ENCODE measurements at regions not wholly inside any gene's neighbourhood (a gene's known extent, or its start where the extent isn't known, plus 50 kb on each side); places are given as distances from the start of the nearest gene placed in this dataset.

DNA sequence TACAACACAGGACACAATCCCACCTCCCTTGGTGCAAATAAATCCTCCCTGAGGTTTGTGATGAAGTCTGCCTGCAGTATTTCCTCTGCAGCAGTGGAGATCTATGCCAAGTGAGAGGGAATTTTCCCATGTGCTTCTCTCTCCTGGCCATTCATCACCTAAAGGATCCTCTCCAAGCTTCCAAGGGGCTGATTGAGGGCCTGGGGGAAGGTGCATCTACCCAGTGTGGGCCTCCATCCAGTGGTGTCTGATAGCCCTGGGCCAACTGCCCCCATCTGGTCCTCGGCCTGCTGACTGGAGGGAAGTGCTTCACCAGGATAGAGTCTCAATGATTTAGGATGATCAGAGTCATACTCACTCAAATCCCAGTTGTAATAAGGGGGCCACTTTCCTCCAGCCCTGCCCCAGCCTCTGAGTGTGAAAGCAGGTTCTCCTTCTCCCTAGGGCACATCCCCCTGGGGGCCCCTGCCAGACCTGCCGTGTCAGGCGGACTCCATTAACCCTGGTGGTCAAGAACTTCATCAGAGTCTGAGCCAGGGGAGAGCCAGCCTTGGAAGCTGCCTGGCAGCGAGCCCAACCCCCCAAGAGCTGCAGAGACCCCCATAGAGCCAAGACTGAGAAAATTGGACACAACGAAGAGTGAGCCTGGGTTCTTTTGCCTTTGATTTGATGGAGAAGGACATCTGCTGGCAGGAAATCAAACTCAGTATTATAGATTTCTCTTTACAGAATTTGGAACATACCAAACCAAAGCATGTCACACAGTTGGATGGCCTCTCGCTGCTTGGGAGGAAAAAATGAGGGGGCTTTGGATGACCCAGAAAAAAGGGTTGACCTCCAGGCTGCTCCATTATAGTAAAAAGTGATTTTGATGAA, 509.6 kb downstream of the CMPK2 start:
- no peak for DNase-seq (ENCODE audit: low spot score)

DNA sequence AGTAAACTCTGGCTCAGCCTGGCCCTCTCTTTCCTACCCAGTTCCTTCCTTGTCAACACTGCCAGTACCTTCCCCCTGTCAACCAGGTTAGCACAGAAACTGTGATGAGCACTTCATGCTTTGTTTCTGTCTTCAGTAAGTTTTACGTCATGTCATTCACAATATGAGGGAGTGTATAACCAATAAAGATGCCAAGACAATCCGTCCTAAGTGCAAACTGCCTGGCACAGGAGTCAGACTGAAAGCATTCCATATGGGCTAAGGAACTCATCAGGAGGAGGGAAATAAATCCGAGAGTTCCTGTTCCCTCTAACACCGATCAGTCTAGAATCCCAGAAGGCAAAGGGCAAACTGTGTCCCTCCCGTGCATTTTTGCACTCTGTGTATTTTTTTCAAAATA, 507.2 kb downstream of the CMPK2 start:
- no peak for DNase-seq (ENCODE audit: low spot score)

DNA sequence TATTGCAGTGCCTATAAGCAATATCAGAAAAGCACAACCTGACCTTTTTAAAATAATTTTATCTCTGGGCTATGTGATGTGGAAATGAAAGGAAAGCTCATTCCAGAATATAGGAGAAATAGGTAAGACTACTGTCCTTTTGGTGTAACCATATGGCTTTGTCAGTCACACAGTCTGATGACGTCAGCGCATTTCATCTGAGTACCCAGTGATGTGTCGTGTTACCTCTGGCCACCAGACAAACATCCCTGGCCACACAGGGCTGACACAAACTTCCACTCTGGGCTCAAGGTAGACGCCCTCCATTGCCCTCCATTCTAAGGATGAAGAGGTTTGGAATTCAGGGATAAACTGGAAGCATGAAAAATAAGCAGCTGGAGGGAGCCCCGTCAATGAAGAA, 506.7 kb downstream of the CMPK2 start:
- DNase-seq (ENCODE audit: low spot score): no peak

DNA sequence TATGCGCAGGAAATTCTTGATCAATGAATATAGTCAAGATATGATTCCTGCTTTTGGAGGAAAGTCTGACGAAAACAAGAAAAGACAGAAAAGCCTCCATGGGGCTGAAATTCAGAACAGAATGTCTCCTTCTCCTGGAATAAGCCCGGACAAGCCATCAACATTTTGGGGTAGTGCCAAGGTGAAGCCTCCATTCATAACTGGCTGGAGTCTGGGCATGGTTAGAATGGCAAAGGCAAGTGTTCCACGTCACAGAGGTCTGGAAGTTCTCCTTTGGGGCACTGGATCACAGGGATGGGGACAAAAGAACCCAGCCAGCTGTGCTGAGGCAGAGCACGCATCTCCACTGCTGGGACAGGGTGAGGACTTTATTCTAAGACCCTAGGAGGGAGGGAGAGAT, 505.7 kb downstream of the CMPK2 start:
- no peak for DNase-seq (ENCODE audit: low spot score)

DNA sequence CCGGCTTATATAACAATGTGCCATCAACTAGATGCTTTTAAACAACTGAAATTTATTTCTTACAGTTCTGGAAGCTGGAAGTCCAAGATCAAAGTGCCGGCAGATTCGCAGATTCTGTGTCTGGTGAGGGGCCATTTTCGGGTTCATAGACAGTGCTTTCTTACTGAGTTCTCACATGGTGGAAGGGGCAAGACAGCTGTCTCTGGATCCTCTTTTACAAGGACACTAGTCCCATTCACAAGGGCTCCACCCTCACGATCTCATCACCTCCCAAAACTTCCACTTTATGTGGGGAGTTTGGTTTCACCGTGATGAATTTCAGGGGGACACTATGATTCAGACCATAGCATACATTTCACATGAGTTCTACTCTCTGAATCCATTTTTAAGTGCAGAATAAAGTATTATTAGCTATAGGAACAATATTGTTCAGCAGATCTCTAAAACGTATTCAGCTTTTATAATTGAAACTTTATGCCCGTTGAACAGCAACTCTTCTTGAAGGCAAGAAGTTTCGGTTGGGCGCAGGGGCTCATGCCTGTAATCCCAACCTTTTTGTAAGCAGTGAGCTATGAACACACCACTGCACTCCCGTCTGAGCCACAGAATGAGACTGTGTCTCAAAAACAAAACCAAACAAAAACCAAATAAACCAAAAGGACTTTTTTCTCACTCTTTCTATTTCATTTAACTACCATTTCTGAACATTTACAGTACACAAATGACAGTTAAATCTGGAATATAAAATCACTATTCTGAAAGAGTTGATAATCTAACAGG, 502.8 kb downstream of the CMPK2 start:
- no peak for DNase-seq (ENCODE audit: low spot score)

DNA sequence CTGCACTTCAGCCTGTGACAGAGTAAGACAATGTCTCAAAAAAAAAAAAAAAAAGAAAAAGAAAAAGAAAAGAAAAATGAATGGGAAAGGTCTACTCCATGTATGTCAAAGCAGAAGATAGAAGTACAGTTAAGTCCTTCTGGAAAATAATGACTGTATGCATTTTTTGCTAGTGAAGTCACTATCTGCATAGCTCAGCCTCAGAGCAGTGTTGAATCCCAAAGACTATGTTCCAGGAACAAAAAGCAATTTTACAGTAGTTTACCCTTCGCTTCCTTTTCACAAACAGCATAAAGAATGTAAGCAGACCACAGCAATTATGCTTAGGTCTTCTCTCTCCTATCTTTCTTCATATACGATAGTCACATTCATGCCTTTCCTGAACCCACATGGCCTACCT, 497.4 kb downstream of the CMPK2 start:
- DNase-seq (ENCODE audit: low spot score): no peak

DNA sequence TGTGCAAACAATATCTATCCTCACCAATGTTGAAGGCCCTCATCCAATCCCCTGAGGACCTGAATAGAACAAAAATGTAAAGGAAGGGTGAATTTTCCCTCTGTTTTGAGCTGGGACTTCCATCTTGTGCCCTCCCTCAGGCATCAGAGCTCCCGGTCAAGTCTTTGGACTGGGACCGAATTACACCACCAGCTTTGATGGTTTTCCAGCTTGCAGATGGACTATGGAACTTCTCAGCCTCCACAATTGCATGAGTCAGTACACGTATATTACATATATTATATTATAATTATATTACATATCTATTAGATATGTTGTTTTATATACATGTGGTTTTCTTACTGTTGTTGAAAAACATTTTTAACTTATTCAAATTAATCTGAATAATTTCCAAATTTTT, 496.4 kb downstream of the CMPK2 start:
- no peak for DNase-seq (ENCODE audit: low spot score)

DNA sequence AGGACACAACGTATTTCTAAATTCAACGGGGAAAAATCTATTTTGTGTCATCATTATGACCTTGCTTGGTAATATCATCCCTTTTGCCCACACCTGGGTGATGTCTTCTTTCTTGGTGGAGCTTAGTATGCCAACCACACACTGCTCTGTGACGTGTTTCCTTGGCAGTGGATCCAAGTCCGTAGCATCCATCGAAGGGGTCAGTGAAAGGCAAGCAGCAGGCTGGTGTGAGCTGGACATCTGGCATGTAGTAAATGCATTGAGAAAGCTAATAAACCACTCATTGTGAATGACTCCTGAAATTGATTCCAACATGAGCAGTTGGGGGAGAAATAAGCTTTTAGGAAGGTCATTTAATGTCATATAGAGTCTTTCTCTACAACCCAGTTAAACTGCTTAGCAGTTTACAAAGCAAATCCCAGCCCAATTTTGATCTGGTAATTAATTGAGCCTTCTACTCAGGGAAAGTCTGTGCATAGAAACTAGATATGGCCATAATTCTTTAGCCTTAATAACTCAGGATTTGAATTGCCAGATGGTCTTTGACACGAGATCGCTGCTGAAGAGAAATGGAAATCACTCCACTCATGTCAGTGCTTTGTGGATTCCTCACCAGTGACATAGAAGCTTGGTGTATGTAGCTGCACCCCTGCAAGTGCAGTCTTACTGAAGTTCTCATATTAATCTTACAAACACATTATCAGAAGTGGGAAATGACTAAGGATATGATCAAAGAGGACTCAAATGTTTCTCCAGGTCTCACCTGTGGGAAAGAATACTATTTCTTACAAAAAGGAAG, 494.8 kb downstream of the CMPK2 start:
- DNase-seq (ENCODE audit: low spot score): no peak

DNA sequence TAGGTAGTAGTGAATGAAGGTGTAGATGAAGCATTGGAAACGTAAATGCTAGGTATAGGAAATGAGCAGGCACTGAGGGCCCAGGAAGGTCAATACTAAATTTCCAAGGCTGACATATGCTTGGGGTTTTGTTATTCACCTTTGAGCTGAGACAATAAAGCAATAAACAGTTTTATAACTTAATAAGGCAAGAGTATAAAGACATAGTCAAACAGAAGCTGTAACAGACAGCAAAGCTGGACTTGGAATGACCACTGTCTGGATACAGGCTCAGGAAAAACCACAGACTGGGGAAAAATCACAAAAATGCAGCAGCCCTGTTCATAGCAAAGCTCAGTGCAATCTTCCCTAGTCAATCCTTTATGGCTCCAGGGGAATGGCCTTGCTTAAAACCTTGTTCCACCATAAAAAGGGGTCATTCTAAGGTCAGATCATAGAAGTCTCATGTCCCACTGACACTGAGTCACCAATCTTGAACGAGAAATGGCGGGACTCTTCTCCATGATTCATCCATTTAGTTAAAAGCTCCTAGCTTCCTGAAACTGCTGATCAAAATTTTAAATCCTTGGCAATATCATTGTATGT, 493.3 kb downstream of the CMPK2 start:
- DNase-seq (ENCODE audit: low spot score): no peak

DNA sequence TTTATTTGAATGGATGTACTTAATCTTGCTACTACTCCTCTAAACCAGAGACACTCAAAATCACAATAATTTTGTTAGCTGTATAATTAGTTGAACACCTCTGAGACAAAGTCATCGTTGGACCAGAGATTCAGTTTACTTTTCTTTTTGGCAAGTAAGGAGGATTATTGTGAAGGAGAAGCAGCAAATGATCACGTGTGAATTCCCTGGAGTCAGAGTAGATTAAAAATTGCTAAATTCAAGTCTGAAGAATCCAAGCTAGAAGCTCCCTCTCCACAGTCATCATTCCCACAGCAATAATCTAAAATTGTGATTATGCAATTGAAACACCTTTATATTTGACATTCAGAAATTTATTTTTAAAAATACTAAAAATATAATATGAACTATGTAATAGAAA, 484.4 kb downstream of the CMPK2 start:
- DNase-seq (ENCODE audit: low spot score): no peak

DNA sequence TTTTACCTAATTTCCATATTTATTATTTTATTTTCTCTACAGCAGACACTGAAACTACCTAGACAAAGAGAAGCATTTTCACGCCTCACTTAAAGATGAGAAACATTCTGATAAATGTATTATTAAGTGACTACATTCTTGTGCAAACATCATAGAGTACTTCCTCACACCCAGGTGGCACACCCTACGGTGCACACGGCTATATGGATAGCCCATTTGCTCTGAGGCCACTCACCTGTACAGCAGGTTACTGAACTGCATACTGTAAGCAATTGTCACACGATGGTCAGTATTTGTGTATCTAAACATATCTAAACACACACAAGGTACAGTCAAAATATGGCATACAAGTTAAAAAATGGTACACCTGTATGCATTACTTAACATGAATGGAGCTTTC, 481.4 kb downstream of the CMPK2 start:
- no peak for DNase-seq (ENCODE audit: low spot score)

DNA sequence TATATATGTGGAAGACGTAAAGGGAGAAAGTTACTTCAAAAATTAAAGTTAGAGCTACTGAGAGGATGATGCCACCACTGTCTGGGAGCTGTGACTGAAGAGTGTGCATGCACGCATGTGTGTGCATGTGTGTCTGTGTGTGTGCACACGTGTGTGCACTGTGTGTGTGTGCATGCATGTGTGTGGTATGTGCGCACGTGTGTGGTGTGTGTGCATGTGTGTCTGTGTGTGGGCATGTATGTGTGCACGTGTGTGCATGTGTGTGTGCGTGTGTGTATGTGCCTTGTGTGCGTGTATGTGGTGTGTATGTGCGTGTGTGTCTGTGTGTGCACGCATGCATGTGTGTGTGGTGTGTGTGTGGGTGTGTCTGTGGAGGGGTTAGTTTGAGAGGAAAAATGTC, 473.4 kb downstream of the CMPK2 start:
- DNase-seq (ENCODE audit: low spot score): no peak

DNA sequence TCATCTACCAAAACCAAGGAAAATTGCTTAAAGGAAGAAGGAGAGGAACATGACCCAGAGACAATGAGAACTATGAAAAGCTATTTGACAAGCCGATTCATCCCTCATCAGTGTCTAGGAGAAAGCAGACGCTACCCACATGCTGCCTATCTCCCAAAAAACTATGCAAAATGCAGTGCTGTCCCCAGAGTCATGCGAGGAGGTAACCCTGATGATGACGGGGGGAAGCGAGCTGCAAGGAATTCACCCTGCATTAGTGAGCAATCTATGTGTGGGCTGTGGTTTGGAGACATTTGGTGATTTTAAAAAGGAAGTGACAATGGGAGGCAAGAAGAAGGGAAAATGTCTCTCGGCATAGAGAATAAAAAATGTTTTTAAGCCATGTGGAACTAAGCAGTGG, 472.7 kb downstream of the CMPK2 start:
- no peak for DNase-seq (ENCODE audit: low spot score)

DNA sequence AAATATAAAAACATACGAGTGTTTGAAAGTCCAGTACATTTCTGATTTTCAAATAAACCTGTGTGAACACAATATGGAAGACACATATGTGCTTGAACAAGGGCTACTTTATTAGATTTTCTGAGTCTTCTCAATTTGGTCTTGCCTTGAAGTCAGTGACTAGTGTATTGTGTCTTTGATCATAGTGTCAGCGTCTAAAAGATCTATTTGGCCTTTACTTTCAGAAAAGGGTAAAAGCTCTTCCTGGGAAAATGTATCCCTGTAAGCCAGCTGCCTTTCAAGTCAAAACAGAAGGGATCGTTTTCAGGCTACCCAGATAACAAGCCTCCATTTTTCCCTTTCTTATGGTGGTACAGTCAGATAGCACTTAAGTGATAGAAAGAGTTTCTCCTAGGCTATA, 471.9 kb downstream of the CMPK2 start:
- DNase-seq (ENCODE audit: low spot score): no peak

DNA sequence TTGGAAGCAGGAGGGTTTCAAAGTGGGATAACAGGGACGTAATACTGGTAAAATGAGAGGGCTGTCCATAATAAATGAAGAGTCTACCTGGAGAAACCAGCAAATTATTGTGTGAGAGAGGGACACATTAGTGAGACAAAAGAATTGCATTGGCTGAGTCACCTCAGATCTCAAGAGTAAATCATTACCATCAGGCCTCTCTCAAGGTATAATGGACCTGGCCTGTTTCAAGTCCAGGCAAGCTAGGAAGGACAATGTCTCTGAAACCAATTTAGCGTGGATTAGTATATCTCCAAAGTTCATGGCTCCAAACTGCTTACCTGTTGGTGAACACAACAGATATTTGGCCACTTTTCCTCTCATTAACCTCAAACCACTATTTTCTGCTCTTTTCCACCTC, 471.4 kb downstream of the CMPK2 start:
- DNase-seq (ENCODE audit: low spot score): no peak

DNA sequence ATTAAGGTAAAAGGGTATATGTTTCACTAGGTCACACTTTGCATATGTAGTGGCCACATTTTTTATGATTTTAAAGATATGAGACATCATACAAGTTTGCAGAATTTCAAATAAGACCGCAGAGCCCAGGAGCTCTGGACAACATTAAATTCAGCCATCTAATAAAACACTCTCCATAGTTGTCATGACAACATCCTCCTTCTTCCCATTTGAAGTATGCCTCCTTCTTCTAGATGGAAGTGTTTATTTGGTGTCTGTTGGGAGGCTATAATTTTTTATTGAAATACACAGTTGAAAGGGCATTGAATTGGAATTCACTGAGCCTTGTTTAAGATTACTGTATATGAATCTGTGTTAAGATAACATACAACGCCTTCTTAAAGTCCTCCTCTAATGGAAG, 467.3 kb downstream of the CMPK2 start:
- DNase-seq (ENCODE audit: low spot score): no peak

DNA sequence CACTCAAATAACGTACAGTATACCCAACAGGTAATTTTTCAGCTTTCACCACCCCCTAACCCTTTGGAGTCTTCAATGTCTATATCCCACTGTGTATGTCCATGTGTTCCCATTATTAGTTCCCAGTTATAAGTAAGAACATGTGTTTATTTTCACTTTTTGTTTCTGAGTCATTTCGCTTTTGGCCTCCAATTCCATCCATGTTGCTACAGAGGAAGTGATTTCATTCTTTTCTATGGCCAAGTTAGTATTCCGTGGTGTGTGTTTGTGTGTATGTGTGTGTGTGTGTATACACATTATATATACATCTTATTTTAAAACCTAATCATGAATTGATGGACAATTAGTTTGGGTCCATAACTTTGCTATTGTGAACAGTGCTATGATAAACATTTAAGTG, 464.4 kb downstream of the CMPK2 start:
- DNase-seq (ENCODE audit: low spot score): no peak

DNA sequence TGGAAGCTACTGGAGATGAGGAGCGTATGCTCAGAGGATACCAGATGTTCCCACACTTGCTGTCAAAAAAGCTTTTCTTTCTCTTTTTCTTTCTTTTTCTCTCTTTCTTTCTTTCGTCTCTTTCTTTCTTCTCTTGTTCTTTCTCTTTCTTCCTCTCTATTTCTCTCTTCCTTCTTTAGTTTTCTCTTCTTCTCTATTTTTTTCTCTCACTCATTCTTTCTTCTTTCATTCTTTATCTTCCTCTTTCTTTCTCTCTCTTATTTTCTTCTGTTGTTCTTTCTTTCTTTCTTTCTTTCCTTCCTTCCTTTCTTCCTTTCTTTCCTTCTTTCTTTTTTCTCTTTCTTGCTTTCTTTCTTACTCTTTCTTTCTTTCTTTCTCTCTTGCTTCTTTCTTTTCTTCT, 457.6 kb downstream of the CMPK2 start:
- DNase-seq (ENCODE audit: low spot score): no peak

DNA sequence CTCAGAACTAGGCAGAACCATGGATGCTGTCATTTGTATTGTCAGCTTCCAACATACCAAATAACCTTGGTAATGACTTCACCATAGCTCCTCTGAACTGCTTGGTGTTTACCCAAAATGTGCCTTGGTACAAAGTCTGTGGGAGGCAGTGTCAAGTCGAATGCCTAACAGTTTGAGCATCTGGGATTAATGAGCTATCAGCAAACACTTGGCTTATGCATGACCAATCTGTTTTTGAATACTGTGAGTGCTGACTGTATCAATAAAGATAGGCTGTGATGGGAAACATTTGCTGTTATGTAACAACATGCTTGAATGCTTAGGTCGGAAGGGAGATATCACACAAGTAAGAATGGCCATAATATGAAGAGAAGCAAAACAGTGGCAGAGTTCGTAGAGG, 455.4 kb downstream of the CMPK2 start:
- no peak for DNase-seq (ENCODE audit: low spot score)

DNA sequence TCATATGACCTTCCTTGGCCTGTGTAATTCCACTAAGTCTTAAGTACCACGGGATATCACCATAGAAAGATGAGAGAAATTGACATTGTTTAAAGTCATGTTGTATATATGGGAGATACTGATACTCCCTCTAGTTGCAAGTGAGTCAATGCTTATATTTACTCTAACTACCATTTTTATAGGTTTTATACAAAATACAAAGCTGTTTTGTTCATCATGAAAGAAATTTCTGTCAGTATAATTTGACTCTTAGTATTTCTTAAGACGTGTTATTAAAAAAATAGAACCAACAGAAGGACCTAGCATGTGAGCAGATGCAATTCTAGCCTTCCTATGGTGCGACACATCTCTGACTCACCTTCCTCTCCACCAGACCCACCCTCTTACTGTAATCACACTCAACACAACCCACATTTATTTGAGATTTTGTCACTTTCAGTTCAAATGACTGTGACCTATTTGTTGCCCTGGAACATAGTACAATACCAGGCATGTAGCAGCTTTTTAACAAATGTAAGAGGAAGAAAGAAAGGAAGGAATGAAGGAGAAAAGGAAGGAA, 453.1 kb downstream of the CMPK2 start:
- DNase-seq (ENCODE audit: low spot score): no peak

DNA sequence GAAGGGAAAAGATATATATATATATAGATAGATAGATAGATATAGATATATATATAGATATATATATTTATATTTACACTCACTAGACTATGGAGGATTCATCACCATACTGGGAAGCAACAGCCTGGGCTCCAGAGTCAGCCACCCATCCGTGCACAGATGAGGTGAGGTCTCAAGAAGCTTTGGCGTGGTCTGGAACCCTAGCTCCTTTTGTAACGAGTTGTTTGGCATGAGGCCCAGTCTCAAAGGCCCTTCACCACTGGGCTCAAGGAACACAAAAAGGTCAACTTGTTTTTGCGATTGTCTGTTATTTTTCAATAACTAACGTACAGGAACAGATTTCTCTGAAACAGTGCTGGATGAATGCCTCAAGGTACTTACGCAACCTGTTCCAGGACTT, 448.7 kb downstream of the CMPK2 start:
- DNase-seq (ENCODE audit: low spot score): no peak

DNA sequence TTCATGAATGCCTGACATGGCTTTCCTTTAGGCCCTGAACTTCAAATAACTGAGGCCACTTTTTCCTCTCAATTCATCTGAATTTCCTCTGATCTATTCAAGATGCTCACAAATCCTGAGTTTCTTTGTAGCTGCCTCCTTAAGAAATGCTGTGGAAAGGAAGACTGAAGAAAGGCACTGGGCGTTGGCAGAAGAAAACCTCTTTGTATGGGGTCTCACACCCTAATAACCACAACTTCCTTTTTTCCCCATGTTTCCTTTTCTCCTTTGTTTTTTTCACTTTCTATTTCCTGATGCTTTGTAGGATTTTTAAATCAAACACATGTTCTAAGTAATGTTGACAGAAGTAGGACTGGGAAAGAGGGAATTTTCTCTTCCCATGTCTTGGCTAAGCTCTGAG, 447.4 kb downstream of the CMPK2 start:
- DNase-seq (ENCODE audit: low spot score): no peak

Data from ecto neural progenitor cell (in vitro differentiated cells).